Choroid plexus epithelial cell (primary cell): ENCODE measurements at regions not wholly inside any gene's neighbourhood (a gene's known extent, or its start where the extent isn't known, plus 50 kb on each side); places are given as distances from the start of the nearest gene placed in this dataset.

Experiments
- DNase-seq: peaks from one replicate; pipeline ENCODE4 v3.0.0-alpha.2; 2010; ENCODE audit warnings: low read depth
- H3K4me3 ChIP-seq: 2 replicates; pipeline ENCODE4 v1.5.1; 2011; ENCODE audit warnings: low read depth, mild to moderate bottlenecking, control low read depth, low read length, moderate library complexity
- CTCF ChIP-seq: conservative IDR thresholded peaks from 2 replicates; pipeline ENCODE4 v1.5.1; 2011; ENCODE audit warnings: low read depth, mild to moderate bottlenecking, control low read depth, inconsistent platforms, low read length, moderate library complexity

GRCh38 chr15:100778831-100779288 is 100.8 kb upstream of the ALDH1A3 start:
- DNase-seq = no peak
- TF ChIP-seq CTCF = no peak
- H3K4me3 ChIP-seq = no peak overlapping the region

GRCh38 chr15:100779331-100780207 is 100.1 kb upstream of the ALDH1A3 start:
- H3K4me3 ChIP-seq = no peak overlapping the region
- DNase-seq = no peak
- no peak for TF ChIP-seq CTCF

- TF ChIP-seq CTCF = no peak
- DNase-seq = no peak
Measured at GRCh38 chr15:100780208-100780800, 99.3 kb upstream of the ALDH1A3 start.

GRCh38 chr15:100781061-100781960 is 98.3 kb upstream of the ALDH1A3 start:
- no peak overlapping the region for H3K4me3 ChIP-seq
- TF ChIP-seq CTCF = no peak
- no peak for DNase-seq

More at GRCh38 chr15:100780208-100780800, 99.3 kb upstream of the ALDH1A3 start:
- no peak overlapping the region for H3K4me3 ChIP-seq

- no peak overlapping the region for H3K4me3 ChIP-seq
- no peak for TF ChIP-seq CTCF
- DNase-seq = no peak
Measured at GRCh38 chr15:100781961-100782530, 97.6 kb upstream of the ALDH1A3 start.

- H3K4me3 ChIP-seq = no peak overlapping the region
- TF ChIP-seq CTCF = no peak
- no peak for DNase-seq
Measured at GRCh38 chr15:100783291-100783690, 96.3 kb upstream of the ALDH1A3 start.
